Esophagus muscularis mucosa (tissue), 4 donors: ENCODE measurements at regions not wholly inside any gene's neighbourhood (a gene's known extent, or its start where the extent isn't known, plus 50 kb on each side); places are given as distances from the start of the nearest gene placed in this dataset.

Experiments used
- DNase-seq: peaks from one replicate; pipeline ENCODE4 v3.0.0-alpha.2; 2017; ENCODE audit errors: extremely low spot score
- H3K27ac ChIP-seq, 4 donors: fragments of 200-600 bp; sonication (generic); replicated peaks in 1 of 4; 1 replicate in 3 of 4; 2 replicates in 1 of 4; pipeline ENCODE4 v1.5.1; 2016 to 2019; ENCODE audit warnings: mild to moderate bottlenecking in 1 of 4
- H3K27me3 ChIP-seq, 4 donors: fragments of 200-600 bp; sonication (generic); one replicate each; pipeline versions ENCODE4 v1.5.1 to v1.6.0; 2016 to 2019
- H3K36me3 ChIP-seq, 4 donors: fragments of 200-600 bp; sonication (generic); one replicate each; pipeline ENCODE4 v1.5.1; 2016 to 2019
- H3K4me1 ChIP-seq, 4 donors: fragments of 200-600 bp; sonication (generic); one replicate each; pipeline ENCODE4 v1.5.1; 2016 to 2019
- H3K4me3 ChIP-seq, 4 donors: fragments of 200-600 bp; sonication (generic); 1 replicate in 2 of 4; 2 replicates in 2 of 4; pipeline ENCODE4 v1.5.1; 2016 to 2019; ENCODE audit warnings: mild to moderate bottlenecking in 4 of 4, moderate library complexity in 1 of 4
- H3K9me3 ChIP-seq, 4 donors: fragments of 200-600 bp; sonication (generic); 1 replicate in 3 of 4; 2 replicates in 1 of 4; pipeline ENCODE4 v1.5.1; 2016 to 2019
- CTCF ChIP-seq, 3 experiments: fragments of 200-600 bp in 2 of 3; fragments of 450-650 bp in 1 of 3; sonication (generic) in 2 of 3; IDR thresholded peaks; one replicate each; pipeline ENCODE4 v1.5.1; 2017 to 2019; ENCODE audit warnings: antibody characterized with exemption in 3 of 3, mild to moderate bottlenecking in 2 of 3, moderate library complexity in 1 of 3
- EP300 ChIP-seq: sonication (generic); formaldehyde crosslinking; IDR thresholded peaks from one replicate; pipeline ENCODE4 v1.6.1; 2017; ENCODE audit warnings: antibody characterized with exemption
- POLR2A ChIP-seq: fragments of 450-650 bp; IDR thresholded peaks from one replicate; pipeline ENCODE4 v1.6.1; 2017; ENCODE audit warnings: antibody characterized with exemption, moderate library complexity, mild to moderate bottlenecking, low read depth
- POLR2AphosphoS5 ChIP-seq, 2 donors: sonication (generic); formaldehyde crosslinking; IDR thresholded peaks; one replicate each; pipeline ENCODE4 v1.6.1; 2017; ENCODE audit warnings: antibody characterized with exemption in 2 of 2
- WGBS: methylation state at CpG from one replicate; pipeline ENCODE4 v1.1.5; 2018; 5-methylcytosine and 5-hydroxymethylcytosine counted together
- intact Hi-C: fragments of 100-400 bp; cut with DNase I; formaldehyde crosslinking; loops from one replicate; pipeline ENCODE4 v1.15.1; 2023

GRCh38 chr18:60599995-60600394 lies 227.4 kb upstream of the MC4R start:
- DNase-seq = no peak
- Histone ChIP-seq H3K4me3 (no peak overlapping the region), H3K36me3 (no peaks in the 10 kb centered on the region), H3K4me1 (no peaks in the 10 kb centered on the region), H3K27ac (no peak overlapping the region), H3K9me3 (no peaks in the 10 kb centered on the region), H3K27me3 (no peaks in the 10 kb centered on the region)
- TF ChIP-seq EP300 = no peak
- no peak for TF ChIP-seq POLR2AphosphoS5 (IDR thresholded peaks at IDR 0.05)
- TF ChIP-seq CTCF (IDR thresholded peaks at IDR 0.05) = no peak
- no peak for TF ChIP-seq POLR2A
- intact Hi-C loops = no loop called here
- 84% methylated on average over 2 of the region's 2 CpGs for WGBS

- H3K36me3 ChIP-seq = no peaks in the 10 kb centered on the region
- no peaks in the 10 kb centered on the region for H3K4me1 ChIP-seq
- intact Hi-C loops = no loop called here
- no peaks in the 10 kb centered on the region for H3K9me3 ChIP-seq
- DNase-seq = no peak
- TF ChIP-seq EP300 (no peak), POLR2A (no peak), CTCF (IDR thresholded peaks at IDR 0.05) (no peak), POLR2AphosphoS5 (IDR thresholded peaks at IDR 0.05) (no peak)
- no peak overlapping the region for H3K27ac ChIP-seq
- 88% methylated on average over 2 of the region's 2 CpGs for whole genome bisulfite sequencing
- no peaks in the 10 kb centered on the region for H3K27me3 ChIP-seq
- no peak overlapping the region for H3K4me3 ChIP-seq
Observed at GRCh38 chr18:60601249-60601648, 228.7 kb upstream of the MC4R start.

- Histone ChIP-seq H3K36me3 (no peaks in the 10 kb centered on the region), H3K9me3 (no peaks in the 10 kb centered on the region), H3K27me3 (no peaks in the 10 kb centered on the region), H3K27ac (no peak overlapping the region), H3K4me3 (no peak overlapping the region), H3K4me1 (no peaks in the 10 kb centered on the region)
- intact Hi-C loops = no loop called here
- TF ChIP-seq POLR2A (no peak), EP300 (no peak), POLR2AphosphoS5 (IDR thresholded peaks at IDR 0.05) (no peak), CTCF (IDR thresholded peaks at IDR 0.05) (no peak)
- 88% methylated on average over 5 of the region's 5 CpGs for WGBS
- no peak for DNase-seq
Observed at GRCh38 chr18:60623331-60623730, 250.8 kb upstream of the MC4R start.

GRCh38 chr18:60624207-60624606 lies 251.6 kb upstream of the MC4R start:
- TF ChIP-seq CTCF (IDR thresholded peaks at IDR 0.05) (no peak), EP300 (no peak), POLR2A (no peak), POLR2AphosphoS5 (IDR thresholded peaks at IDR 0.05) (no peak)
- 91% methylated on average over 1 of the region's 1 CpG for WGBS
- Histone ChIP-seq H3K36me3 (no peaks in the 10 kb centered on the region), H3K27ac (no peak overlapping the region), H3K4me3 (no peak overlapping the region), H3K9me3 (no peaks in the 10 kb centered on the region), H3K27me3 (no peaks in the 10 kb centered on the region), H3K4me1 (no peaks in the 10 kb centered on the region)
- DNase-seq = no peak
- intact Hi-C loops = no loop called here

GRCh38 chr18:60639836-60640235 lies 267.3 kb upstream of the MC4R start:
- Histone ChIP-seq H3K4me3 (no peak overlapping the region), H3K27me3 (no peaks in the 10 kb centered on the region), H3K4me1 (no peaks in the 10 kb centered on the region), H3K27ac (no peak overlapping the region), H3K9me3 (peaks cover 0 to 5% (median 0%) of the 10 kb centered on the region in 4 donors), H3K36me3 (no peaks in the 10 kb centered on the region)
- WGBS = 69% methylated on average over 1 of the region's 1 CpG
- intact Hi-C loops = no loop called here
- no peak for TF ChIP-seq EP300
- no peak for TF ChIP-seq CTCF (IDR thresholded peaks at IDR 0.05)
- TF ChIP-seq POLR2AphosphoS5 (IDR thresholded peaks at IDR 0.05) = no peak
- no peak for TF ChIP-seq POLR2A
- DNase-seq = no peak
